ENCODE measurements at regions not wholly inside any gene's neighbourhood (a gene's known extent, or its start where the extent isn't known, plus 50 kb on each side); places are given as distances from the start of the nearest gene placed in this dataset.

DNA sequence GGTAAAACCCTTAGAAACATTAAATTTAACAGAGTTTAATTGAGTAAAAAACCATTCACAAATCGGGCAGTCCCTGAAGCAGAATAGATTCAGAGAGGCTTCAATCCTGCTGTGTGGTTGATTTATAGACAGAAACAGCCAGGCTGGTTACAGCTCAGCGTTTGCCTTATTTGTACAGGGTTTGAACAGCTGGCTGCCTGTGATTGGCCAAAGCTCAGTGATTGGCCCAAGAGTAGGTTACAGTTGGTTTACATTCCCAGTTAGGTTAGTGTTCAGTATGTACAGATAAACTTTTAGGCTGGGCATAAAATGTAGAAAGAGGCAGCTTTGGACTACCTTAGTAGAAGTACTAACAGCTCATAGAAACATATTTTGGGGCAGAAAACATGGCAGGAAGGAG, 210.4 kb upstream of the ELAC2 start:
- no peak for DNase-seq (ENCODE audit: low read depth, low spot score)

DNA sequence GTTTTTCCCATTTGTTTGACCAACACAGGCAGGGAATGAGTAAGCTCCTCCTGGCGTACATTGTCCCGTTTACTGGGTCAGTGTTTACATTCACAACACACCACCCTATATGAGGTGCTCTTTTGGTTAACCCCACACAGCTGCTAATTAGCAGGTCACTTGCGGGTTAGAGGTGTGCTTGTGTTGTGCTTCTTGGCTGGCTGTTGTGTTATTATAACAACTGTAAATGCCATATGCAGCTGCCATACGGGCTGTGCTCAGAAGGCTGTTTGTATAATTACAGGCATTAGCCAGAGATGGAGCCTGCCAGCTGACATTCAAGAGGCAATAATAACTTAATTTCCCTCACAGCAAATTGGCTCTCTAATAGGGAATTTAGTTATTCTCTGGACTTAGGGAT, 205.1 kb upstream of the ELAC2 start:
- no peak for DNase-seq (ENCODE audit: low read depth, low spot score)

DNA sequence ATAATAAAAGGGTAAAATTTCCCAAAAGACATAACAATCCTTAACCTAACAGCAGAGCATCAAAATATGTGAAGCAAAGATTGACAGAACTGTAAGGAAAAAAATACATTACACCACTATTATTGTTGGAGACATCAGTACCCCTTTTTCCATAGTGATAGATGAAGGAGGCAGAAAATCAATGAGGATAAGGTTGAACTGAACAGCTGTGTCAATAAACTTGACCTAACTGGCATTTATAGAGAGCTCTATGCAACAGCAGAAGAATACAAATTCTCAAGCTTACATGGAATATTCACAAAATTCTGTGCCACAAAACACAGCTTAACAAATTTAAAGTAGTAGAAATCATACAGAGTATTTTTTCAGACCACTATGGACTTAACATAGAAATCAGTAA, 195.0 kb upstream of the ELAC2 start:
- no peak for DNase-seq (ENCODE audit: low read depth, low spot score)

DNA sequence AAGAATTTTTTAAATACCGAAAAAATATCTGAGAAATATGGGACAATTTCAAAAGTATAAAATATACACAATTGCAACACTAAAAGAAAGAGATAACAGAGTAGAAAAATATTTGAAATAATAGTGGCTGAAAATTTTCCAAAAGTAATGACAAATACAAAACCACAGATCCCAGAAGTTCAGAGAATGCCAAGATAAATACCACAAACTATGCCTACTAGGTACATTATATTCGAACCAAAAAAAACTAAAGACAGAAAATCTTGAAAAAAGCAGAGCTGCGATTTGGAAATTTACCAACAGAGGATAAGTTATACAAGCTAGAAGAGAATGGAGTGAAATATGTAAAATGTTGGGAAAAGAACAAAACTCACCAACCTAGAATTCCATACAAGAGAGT, 191.3 kb upstream of the ELAC2 start:
- no peak for DNase-seq (ENCODE audit: low read depth, low spot score)

DNA sequence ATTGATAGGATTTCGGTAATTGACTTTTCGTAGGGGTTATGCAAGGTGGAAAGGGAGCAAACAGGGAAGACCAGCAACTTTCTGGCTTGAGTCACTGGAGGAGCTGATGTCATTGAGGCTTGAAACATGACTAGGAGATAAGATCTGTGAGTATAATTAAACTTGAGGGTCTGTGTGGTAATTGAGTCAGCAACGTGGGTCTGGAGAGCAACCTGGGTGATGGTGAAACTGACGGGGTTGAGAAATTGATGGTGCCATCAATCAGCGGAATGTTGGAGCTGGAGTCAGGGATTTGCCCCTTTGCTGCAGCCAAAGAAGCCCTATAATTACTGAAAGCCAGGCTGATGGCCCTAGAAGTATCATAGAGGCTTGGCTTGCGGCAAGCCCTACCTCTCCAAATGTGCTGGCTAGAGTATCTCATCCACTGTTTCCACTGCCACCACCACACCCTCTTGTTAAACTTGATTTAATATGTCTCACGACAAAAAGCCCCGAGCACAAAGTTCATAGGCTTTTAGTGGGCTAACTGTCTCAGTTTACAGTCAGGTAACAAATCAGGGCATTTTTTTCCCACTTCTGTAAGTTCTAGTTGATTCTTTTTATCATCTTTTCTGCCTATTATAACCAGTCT, 186.9 kb upstream of the ELAC2 start:
- DNase-seq (ENCODE audit: low read depth, low spot score): no peak

DNA sequence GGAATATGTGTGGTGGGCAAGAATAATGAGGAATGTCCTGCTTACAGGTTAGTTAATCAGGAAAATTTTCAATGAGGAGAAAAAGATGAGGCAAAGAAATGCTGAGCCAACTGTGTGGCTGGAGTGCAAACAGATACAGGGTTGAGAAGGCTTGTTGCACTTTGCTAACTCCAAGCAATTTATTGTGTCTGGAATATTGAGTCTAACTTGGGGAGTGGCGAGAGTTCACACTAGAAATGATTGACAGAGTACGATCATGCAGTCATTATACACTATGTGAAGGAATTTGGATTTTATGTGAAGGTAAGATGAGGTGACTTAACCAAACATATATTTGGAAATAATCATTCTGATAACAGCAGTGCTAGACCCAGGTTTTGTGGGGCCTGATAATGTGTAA, 185.0 kb upstream of the ELAC2 start:
- DNase-seq (ENCODE audit: low read depth, low spot score): no peak

DNA sequence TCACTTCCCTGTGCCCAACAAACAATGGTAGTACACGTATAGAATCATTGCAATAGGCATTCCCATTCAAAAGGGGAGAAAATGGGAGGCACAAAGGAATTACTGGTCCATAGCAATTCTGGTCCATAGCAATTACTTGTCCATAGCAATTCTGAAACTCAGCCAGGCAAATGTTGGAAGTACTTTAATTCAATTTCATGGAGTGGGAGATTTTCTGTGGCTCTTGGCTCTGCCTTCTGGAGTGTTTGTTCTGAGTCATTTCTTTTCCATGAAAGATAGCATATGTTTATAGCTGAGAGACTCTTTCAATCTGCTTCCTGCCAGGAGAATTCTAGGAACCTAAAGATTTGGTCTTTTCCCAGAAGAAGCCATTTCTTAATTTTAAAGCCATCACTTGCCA, 182.8 kb upstream of the ELAC2 start:
- DNase-seq (ENCODE audit: low read depth, low spot score): no peak

DNA sequence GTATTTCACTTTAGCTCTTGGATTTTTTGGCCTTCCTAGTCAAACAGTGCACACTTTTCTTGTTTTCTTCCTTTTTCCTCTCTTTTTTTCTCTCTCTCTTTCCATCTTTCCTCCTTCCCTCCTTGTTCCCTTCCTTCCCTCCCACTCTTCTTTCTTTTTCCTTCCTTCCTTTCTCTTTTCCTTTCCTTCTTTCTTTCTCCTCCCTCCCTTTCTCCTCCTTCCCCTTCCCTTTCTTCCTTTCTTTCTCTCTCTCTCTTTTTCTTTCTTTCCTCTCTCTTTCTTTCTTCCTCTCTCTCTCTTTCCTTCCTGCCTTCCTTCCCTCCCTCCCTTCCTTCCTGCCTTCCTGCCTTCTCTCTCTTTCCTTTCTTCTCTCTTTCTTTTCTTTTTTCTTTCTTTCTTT, 181.6 kb upstream of the ELAC2 start:
- no peak for DNase-seq (ENCODE audit: low read depth, low spot score)

DNA sequence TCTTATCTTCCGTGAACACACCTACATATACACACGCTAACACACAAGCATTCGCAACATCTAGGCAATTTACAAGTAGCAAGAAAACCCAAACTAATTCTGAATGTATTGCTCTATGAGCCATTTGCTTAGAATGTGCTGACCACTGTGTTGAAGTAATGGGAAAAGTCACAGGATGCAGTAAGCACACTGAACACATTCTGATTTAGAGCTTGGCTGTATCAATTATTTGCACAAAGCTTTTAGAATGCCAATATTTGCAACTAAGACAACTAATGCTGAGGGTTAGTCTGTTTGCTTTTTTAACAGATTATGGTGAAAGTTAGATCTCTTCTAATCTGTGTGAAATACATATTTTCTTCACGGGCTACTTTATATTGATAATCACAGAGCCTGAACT, 179.8 kb upstream of the ELAC2 start:
- no peak for DNase-seq (ENCODE audit: low read depth, low spot score)

DNA sequence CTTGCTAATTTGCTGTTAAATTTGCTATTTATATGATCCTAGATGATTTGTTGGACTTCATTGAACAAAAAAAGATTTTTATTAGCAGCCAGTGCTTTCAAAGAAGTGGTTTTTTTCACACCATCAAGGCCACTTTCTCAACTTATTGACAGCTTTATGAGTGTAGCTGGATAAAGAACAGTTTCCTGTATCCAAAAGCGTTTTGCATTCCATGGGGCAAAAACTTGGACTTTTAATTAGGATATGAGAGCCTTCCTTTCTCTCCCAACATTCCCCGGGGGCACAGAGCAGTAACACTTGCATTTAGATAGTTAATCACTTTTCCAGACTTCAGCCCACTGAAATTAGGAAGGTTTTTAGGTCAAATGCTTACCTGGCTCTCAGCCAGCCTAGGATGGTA, 177.1 kb upstream of the ELAC2 start:
- DNase-seq (ENCODE audit: low read depth, low spot score): no peak

DNA sequence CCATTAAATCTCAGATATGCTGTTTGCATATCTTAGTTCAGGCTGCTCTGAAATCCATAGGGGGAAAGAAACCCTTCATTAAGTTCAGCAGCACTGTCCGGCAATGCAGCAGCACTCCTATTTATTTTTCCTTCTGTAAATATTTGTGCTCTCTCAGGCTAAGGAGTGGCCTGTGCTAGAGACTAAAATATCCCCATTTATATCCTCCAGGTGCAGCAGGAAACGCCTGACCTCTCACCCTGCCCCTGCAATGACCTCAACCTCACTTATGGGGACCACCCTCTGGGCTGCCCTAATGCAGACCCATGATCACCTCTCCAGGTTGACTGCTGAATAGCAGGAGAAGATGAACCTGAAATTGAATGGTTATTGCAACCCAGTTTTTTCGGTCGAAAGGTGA, 165.0 kb upstream of the ELAC2 start:
- no peak for DNase-seq (ENCODE audit: low read depth, low spot score)

DNA sequence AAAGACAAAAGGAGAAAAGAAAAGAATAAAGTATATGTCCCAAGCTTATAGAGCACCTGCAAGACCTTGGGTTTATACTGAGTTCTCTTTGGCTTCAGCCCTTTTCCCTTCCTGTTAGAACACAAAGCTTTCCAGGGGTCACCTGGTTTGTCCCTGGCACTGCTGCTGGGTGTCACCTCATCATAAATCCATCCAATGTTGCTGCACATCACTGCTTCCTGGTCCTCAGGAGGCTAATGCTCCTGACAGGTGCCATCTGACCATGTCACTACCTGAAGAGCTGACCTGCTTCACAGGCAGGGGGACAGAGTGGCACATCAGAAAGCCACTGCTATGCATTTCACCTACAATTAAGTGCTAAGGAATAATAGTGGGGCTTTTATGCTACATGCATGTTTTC, 164.6 kb upstream of the ELAC2 start:
- DNase-seq (ENCODE audit: low read depth, low spot score): no peak

DNA sequence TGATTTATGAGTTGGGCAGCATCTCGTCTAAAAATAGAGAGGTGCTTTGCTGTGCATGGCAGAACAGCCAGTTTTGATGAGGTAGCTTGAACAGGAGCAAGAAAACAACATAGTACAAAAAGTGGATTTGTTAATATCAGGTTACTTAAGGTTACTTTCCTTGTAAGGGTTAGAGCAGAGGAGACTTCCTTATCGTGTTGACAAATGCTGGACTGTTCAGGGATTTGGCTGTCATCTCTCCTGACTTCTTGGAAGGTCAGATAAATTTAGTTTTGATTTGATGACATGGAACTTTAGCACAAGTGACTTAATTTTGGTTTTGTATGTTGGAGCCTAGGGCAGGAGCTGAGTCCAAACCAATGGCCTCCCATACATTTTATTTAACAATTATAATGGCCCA, 163.9 kb upstream of the ELAC2 start:
- DNase-seq (ENCODE audit: low read depth, low spot score): no peak

DNA sequence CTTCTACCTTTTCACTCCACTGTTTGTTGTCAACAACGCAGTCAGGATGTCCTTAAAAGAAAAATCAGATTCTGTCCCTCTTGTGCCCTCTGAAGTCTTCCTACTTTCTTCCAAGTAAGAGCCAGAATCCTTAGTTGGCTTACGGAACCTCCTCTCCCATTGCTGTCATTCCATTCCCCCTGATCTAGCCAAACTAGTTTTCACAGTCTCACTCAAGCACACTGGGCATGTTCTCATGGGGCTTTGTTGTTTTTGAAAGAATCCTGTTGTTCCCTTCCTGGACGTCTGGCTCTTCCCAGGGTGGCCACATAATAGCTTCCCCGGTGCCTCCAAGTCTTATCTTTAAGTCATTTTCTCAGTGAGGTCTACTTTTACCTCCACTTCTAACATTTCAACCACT, 158.6 kb upstream of the ELAC2 start:
- DNase-seq (ENCODE audit: low read depth, low spot score): no peak

DNA sequence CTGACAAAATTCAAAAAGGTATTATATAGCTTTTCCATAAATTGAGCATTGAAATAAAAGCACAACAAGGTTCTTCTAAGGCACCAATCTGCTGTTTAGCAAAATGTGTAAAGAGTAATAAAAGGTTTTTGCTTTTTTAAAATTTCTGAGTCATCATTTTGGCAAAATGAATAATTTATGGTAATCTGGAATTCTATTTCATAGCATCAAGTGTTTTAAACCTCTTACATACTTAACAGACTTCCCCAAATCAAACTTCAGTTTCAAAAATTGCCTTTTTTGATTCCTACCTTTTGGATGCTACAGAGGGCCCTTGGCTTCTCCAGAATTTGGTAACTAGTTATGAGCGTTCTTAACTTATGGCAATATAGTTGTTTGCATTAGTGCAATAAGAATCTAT, 154.0 kb upstream of the ELAC2 start:
- DNase-seq (ENCODE audit: low read depth, low spot score): no peak

DNA sequence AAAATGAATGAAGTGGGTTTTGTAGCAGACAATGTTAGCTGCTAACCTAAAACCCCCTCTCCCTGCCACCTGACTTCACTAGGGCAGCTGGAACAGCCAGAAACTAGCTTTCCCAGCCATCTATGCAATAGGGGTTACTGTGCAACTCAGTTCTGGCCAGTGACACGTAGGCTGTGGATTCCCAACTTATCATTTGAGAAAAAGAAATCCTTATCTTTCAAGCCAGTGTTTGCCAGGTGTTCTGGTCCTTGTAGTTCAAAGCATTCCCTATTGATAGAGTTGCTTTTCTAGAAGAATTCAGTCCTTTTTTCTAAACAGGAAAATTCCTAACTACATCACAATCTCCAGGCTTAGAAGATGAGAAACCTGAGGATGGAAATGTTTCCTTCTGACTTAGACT, 144.5 kb upstream of the ELAC2 start:
- no peak for DNase-seq (ENCODE audit: low read depth, low spot score)

DNA sequence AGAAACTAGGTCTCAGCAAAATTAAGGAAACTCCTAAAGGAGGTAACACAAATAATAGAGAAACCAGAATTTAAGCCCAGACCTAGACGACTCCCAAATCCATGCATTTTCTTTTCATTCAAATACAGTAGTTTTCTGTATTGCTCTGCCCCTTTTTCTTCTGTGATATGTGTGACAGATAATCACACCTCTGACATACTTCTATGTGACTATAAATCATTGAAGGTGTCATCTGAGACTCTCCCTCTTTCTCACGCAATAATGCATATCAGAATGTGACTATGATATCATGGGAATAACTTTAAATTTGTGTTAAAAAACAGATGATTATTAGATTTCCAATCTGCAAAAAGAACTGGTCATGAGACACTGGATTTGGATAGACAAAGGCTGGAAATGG, 143.0 kb upstream of the ELAC2 start:
- DNase-seq (ENCODE audit: low read depth, low spot score): no peak

DNA sequence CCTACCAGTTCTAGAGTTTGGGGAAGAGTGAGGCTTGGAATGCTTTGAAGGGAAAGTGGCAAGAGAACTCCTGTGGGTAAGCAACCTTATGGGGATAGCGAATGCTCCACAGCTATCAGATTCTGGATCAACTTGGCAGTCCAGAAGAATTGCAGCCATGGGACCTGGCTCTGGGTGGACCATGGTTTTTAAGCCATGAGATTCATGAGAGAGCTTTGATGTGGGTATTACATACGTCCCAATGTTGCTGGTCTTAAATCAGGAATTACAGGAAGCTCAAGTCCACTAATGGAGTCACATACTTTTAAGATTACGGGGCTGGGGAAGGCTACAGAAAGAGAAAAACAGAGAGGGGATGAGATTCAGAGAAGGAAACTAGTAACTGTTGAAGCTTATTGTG, 142.5 kb upstream of the ELAC2 start:
- no peak for DNase-seq (ENCODE audit: low read depth, low spot score)

DNA sequence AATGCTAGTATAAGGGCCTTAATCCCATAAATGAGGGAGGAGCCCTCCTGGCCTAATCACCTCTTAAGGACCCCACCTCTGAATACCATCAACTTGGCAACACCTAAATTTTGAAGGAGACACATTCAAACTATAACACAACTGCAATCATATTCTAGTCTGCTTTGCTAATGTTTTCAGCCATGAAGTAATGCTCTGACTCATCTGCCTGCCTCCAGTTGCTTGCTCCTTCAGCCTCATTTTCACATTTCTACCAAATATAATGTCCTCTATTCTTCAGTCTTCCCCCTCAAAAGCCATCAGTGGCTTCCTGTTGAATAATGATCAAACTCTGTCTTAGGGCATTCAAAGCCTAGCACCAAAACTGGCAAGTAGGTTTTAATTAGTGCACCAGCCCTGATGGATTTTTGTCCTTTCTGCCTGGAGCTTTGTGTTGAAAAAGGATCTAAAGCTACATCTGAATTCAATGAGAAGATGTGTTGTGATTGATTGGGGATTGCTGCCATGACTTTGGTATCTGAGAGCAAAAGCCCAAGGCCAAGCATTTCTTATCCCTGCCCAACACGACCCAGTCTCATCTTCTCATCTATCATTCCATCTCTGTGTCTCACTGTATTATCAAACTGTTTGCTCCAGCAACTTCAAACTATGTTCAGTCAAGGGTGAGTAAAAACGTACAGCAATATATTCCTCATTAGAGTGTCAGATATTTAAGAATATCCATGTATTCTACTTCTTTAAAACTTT, 140.8 kb upstream of the ELAC2 start:
- no peak for DNase-seq (ENCODE audit: low read depth, low spot score)

DNA sequence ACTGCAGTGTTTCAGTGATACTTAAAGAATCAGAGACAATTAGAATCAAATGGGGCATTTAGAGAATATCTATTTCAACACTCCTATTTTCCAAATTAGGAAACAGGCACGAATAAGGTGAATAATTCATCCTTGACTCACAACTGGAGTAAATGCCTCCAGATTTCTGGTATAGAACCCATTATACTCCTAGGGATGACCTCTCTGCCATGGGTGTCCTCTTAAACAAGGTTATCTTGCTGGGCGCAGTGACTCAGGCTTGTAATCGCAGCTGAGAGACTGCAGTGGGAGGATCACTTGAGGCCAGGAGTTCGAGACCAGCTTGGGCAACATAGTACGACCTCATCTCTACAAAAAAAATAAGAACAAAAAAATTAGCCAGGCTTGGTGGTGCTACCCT, 139.8 kb upstream of the ELAC2 start:
- DNase-seq (ENCODE audit: low read depth, low spot score): no peak

DNA sequence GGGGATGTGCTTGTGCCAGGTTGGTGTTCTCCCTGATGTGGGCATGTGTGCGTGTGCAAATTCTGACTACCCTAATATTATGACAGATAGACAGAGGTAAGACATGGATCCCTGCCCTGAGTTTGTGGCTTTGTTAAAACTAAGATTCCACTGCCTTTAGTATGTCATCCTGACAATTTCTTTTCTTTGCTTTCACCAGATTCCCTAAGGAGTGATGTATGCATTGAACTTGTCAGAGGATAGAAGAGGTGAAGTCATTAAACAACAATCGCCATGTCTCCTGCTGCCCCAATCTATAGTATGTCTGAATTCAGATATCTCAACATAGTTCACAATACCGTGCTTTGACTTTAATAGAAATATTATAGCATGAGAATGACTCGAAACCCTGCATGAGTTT, 137.1 kb upstream of the ELAC2 start:
- no peak for DNase-seq (ENCODE audit: low read depth, low spot score)

DNA sequence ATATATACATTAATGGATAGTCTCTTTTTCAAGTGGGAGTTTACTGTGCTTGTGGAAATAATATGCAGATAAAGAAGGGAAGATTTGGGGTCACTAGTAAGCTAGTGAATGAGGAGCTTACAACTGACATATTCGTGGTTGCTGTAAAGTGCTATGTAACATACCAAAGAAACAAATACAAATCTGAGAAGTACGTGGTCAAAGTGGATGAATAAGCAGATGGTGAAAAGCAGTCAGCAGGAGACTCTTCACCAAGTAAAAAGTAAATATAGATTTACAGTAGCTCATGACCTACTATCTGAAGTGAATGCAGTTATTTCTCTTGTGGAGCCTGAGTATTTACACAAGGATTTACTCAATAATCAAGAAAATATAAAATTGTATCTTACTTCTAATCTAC, 136.6 kb upstream of the ELAC2 start:
- DNase-seq (ENCODE audit: low read depth, low spot score): no peak

DNA sequence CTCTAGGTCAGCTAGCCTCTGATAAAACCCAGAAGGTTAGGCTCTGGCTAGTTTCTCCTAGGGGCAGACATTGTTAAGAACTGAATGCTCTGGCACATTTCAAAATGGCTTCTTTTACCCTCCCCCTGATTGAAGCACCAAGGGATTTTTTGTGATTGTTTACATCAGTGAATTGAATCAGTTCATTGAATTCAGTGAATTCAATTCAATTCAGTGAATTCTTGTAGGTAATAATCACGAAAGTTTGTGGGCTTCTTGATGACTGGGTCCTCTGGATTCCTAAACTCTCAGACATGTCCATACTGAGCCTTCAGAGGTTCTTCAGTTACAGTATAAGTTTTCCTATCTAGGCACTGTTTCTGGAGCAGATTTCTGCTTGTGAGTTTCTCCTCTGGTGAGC, 135.2 kb upstream of the ELAC2 start:
- DNase-seq (ENCODE audit: low read depth, low spot score): no peak

DNA sequence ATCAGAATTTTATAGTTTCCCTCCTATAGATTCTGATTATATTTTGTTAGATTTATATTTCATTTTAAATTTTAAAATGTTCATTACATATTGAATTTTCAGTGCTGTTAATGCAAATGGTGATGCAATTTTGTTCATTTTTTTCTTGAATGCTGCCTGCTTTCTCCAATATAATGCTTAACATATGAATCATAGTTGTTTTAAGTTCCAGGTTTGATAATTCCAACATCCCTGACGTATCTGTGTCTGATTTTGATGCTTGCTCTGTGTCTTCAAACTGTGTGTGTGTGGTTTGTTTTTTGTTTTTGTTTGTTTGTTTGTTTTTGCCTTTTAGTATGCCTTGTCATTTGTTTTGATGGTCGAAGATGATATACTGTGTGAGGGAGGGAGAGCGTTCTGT, 134.7 kb upstream of the ELAC2 start:
- DNase-seq (ENCODE audit: low read depth, low spot score): no peak

Data from smooth muscle cell of the brain vasculature (primary cell).